ENCODE measurements at regions not wholly inside any gene's neighbourhood (a gene's known extent, or its start where the extent isn't known, plus 50 kb on each side); places are given as distances from the start of the nearest gene placed in this dataset.

DNA sequence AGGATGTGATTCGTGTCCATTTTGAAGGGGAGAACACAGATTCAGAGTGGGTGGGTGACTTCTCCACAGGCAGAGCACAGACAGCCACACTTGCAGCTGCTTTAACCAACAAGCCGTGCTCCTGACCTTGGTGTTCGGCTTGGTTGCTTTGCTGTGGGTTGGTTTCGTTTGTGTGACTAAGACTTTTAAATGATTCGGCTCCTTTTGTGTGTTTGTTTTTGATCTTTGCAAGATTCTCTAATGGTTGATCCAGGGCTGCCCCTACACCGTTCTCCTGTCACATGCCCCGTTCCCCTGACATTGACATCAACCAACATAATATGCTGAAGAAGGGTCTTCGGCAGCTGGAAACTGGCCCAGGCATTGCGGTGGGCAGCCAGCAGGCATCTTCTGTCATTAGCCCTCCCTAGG, 95.9 kb upstream of the MBOAT2 start (continued):
- TF ChIP-seq WRNIP1 (IDR thresholded peaks at IDR 0.05; ENCODE audit: borderline replicate concordance, low read depth, low read length): no peak
- TF ChIP-seq JUNB (IDR thresholded peaks at IDR 0.05): peak; percentile 20; the same call in 1 of the 2 replicates
- no peak for TF ChIP-seq SREBF2 (IDR thresholded peaks at IDR 0.05; ENCODE audit: low read length)
- TF ChIP-seq BACH1 (IDR thresholded peaks at IDR 0.05; ENCODE audit: borderline replicate concordance): 0 out of 2 replicates have a peak, but pooled peaks have one; percentile 47
- TF ChIP-seq CHD4 (IDR thresholded peaks at IDR 0.05): no peak
- TF ChIP-seq PAX8 (IDR thresholded peaks at IDR 0.05): no peak
- TF ChIP-seq IRF4 (IDR thresholded peaks at IDR 0.05; ENCODE audit: low read depth, low read length): peak; percentile 73
- TF ChIP-seq, protein P1, sequence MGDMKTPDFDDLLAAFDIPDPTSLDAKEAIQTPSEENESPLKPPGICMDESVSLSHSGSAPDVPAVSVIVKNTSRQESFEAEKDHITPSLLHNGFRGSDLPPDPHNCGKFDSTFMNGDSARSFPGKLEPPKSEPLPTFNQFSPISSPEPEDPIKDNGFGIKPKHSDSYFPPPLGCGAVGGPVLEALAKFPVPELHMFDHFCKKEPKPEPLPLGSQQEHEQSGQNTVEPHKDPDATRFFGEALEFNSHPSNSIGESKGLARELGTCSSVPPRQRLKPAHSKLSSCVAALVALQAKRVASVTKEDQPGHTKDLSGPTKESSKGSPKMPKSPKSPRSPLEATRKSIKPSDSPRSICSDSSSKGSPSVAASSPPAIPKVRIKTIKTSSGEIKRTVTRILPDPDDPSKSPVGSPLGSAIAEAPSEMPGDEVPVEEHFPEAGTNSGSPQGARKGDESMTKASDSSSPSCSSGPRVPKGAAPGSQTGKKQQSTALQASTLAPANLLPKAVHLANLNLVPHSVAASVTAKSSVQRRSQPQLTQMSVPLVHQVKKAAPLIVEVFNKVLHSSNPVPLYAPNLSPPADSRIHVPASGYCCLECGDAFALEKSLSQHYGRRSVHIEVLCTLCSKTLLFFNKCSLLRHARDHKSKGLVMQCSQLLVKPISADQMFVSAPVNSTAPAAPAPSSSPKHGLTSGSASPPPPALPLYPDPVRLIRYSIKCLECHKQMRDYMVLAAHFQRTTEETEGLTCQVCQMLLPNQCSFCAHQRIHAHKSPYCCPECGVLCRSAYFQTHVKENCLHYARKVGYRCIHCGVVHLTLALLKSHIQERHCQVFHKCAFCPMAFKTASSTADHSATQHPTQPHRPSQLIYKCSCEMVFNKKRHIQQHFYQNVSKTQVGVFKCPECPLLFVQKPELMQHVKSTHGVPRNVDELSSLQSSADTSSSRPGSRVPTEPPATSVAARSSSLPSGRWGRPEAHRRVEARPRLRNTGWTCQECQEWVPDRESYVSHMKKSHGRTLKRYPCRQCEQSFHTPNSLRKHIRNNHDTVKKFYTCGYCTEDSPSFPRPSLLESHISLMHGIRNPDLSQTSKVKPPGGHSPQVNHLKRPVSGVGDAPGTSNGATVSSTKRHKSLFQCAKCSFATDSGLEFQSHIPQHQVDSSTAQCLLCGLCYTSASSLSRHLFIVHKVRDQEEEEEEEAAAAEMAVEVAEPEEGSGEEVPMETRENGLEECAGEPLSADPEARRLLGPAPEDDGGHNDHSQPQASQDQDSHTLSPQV (IDR thresholded peaks at IDR 0.05): no peak
- TF ChIP-seq EP300 (IDR thresholded peaks at IDR 0.05; ENCODE audit: borderline replicate concordance in 1 of 2, control insufficient read depth in 1 of 2, low read depth in 2 of 2, low read length in 2 of 2): peak; percentile 83 to 87; a peak in 3 of 4 replicates
- TF ChIP-seq, protein P2, sequence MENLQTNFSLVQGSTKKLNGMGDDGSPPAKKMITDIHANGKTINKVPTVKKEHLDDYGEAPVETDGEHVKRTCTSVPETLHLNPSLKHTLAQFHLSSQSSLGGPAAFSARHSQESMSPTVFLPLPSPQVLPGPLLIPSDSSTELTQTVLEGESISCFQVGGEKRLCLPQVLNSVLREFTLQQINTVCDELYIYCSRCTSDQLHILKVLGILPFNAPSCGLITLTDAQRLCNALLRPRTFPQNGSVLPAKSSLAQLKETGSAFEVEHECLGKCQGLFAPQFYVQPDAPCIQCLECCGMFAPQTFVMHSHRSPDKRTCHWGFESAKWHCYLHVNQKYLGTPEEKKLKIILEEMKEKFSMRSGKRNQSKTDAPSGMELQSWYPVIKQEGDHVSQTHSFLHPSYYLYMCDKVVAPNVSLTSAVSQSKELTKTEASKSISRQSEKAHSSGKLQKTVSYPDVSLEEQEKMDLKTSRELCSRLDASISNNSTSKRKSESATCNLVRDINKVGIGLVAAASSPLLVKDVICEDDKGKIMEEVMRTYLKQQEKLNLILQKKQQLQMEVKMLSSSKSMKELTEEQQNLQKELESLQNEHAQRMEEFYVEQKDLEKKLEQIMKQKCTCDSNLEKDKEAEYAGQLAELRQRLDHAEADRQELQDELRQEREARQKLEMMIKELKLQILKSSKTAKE (IDR thresholded peaks at IDR 0.05; ENCODE audit: low read depth, poor library complexity, severe bottlenecking): peak; percentile 68
- no peak for TF ChIP-seq SMAD1 (IDR thresholded peaks at IDR 0.05; ENCODE audit: low read depth, partially characterized antibody)
- TF ChIP-seq ZBTB11 (CRISPR knock-in tag; IDR thresholded peaks at IDR 0.05): no peak
- TF ChIP-seq DPF2 (IDR thresholded peaks at IDR 0.05): peak; percentile 63
- TF ChIP-seq RAD21 (IDR thresholded peaks at IDR 0.05; ENCODE audit: insufficient read depth, low read depth, low read length): no peak
- TF ChIP-seq CBX3 (IDR thresholded peaks at IDR 0.05; ENCODE audit: borderline replicate concordance, low read depth): no peak
- TF ChIP-seq HCFC1 (IDR thresholded peaks at IDR 0.05; ENCODE audit: low read length): no peak
- no peak for TF ChIP-seq FOS (IDR thresholded peaks at IDR 0.05; ENCODE audit: borderline replicate concordance, extremely low read depth, insufficient read length)
- TF ChIP-seq MAX (IDR thresholded peaks at IDR 0.05; ENCODE audit: low read depth, low read length): peak; percentile 39; the same call in 1 of the 2 replicates
- no peak for TF ChIP-seq ZNF274 (IDR thresholded peaks at IDR 0.05; ENCODE audit: insufficient read depth, insufficient read length)
- TF ChIP-seq EZH2 (IDR thresholded peaks at IDR 0.05; ENCODE audit: borderline replicate concordance, control insufficient read depth, low read depth, low read length): no peak
- TF ChIP-seq FOXK2 (IDR thresholded peaks at IDR 0.05): no peak
- TF ChIP-seq MTA3 (IDR thresholded peaks at IDR 0.05; ENCODE audit: borderline replicate concordance, low read length): no peak
